ENCODE measurements at regions not wholly inside any gene's neighbourhood (a gene's known extent, or its start where the extent isn't known, plus 50 kb on each side); places are given as distances from the start of the nearest gene placed in this dataset.

DNA sequence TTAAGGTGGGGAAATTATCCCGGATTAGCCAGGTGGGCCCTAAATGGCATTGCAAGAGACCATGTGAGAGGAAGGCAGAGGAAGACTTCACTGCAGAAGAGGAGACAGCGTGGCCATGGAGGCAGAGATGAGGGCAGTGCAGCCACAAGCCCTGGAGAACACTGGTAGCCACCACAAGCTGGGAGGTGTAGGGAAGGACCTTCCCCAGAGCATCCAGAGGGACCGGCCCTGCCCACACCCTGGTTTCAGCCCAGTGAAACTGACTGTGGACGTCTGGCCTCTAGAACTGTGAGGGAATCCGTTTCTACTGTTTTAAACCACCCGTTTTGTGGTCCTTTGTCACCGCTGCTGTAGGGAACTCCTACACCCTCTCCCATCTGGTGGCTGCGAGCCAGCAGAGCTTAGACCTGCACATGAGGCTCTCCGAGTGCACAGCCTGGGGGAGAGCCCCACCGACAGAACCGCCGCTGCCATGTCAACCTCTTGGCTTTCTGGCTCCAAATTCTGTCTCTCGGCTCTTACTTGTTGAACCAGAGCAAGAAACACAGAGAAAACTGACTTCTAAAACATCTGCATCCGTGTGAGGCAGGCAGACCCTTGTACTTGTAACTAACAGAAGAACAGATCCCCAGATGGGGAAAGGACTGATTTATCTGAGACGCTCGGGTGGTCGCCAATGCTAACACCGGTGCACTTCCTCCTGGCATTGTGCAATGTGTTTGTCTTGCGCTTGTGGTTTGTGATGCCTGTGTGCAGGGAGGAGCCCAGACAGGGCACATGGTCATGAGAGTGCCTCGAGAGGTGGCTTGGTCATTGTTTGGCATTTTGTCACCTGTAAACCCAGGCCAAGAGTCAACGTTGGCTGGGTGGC, 90.8 kb upstream of the TMPRSS2 start:
- intact Hi-C loops (cut with DNase I; ENCODE audit: low total_unique reads): no loop called here
- Histone ChIP-seq H3K36me3 (no peaks in the 10 kb centered on the region), H3K4me1 (no peaks in the 10 kb centered on the region), H3K27me3 (no peaks in the 10 kb centered on the region), H3K9me3 (no peaks in the 10 kb centered on the region), H3K4me3 (no peak overlapping the region), H3K27ac (no peak overlapping the region)
- TF ChIP-seq POLR2A (IDR thresholded peaks at IDR 0.05) (no peak), CTCF (IDR thresholded peaks at IDR 0.05) (no peak)
- DNase-seq: no peak

- no peak for DNase-seq
- intact Hi-C loops (cut with DNase I; ENCODE audit: low total_unique reads): no loop called here
- TF ChIP-seq CTCF (IDR thresholded peaks at IDR 0.05) (no peak), POLR2A (IDR thresholded peaks at IDR 0.05) (no peak)
- Histone ChIP-seq H3K9me3 (no peaks in the 10 kb centered on the region), H3K27me3 (no peaks in the 10 kb centered on the region), H3K4me3 (no peak overlapping the region), H3K36me3 (no peaks in the 10 kb centered on the region), H3K27ac (no peak overlapping the region), H3K4me1 (no peaks in the 10 kb centered on the region)
Observed at GRCh38 chr21:41597811-41598231, 89.9 kb upstream of the TMPRSS2 start.

DNA sequence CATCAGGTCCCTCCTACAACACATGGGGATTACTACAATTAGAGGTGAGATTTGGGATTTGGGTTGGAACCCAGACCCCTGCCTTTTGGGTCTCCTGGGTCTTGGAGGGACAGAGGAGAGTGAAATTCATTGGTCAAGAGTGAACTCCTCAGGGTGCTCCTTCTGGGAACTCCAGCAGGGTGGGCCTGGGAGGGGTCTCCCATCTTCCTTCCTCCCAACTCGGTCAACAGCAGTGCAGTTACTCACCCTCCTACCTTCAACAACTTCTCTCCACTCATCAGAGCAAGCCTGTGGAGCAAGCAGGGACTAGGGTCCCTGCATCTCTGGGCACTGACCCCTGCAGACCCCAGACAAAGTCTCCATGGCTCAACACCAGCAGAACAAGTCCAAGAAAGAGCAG, 89.3 kb upstream of the TMPRSS2 start:
- Histone ChIP-seq H3K27ac (no peak overlapping the region), H3K9me3 (no peaks in the 10 kb centered on the region), H3K36me3 (no peaks in the 10 kb centered on the region), H3K4me3 (no peak overlapping the region), H3K27me3 (no peaks in the 10 kb centered on the region), H3K4me1 (no peaks in the 10 kb centered on the region)
- intact Hi-C loops (cut with DNase I; ENCODE audit: low total_unique reads): no loop called here
- no peak for TF ChIP-seq CTCF (IDR thresholded peaks at IDR 0.05)
- no peak for TF ChIP-seq POLR2A (IDR thresholded peaks at IDR 0.05)
- no peak for DNase-seq

DNA sequence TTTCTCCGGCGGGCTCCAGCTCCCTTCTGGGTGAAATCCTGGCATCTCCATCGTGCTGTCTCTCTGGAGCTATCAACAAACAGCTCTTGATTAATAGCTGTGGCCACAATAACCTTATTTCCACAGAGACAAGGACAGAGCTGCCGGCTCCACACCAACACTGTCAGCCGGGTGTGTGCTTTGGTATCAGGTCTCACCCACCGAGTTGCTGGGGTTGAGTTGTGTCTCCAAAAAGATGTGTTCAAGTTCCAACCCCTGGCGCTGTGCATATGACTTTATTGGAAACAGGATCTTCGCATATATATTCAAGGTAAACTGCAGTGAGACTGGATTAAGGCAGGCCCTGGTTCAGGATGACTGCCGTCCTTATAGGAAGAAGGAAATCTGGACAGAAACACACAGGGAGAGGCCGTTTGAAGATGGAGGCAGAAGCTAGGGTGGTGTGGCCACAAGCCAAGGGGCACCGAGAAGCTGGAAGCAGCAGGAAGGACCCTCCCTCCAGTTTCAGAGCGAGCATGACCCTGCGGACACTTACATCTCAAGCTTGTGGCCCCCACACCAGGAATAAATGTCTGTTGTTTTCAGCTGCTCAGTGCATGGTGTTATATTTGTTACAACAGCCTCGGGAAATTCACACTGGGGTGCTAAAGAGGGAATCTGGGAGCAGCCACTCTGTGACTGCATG, 88.4 kb upstream of the TMPRSS2 start:
- Histone ChIP-seq H3K4me1 (no peaks in the 10 kb centered on the region), H3K9me3 (no peaks in the 10 kb centered on the region), H3K4me3 (no peak overlapping the region), H3K36me3 (no peaks in the 10 kb centered on the region), H3K27me3 (no peaks in the 10 kb centered on the region), H3K27ac (no peak overlapping the region)
- DNase-seq: no peak
- no peak for TF ChIP-seq CTCF (IDR thresholded peaks at IDR 0.05)
- TF ChIP-seq POLR2A (IDR thresholded peaks at IDR 0.05): no peak
- intact Hi-C loops (cut with DNase I; ENCODE audit: low total_unique reads): no loop called here

DNA sequence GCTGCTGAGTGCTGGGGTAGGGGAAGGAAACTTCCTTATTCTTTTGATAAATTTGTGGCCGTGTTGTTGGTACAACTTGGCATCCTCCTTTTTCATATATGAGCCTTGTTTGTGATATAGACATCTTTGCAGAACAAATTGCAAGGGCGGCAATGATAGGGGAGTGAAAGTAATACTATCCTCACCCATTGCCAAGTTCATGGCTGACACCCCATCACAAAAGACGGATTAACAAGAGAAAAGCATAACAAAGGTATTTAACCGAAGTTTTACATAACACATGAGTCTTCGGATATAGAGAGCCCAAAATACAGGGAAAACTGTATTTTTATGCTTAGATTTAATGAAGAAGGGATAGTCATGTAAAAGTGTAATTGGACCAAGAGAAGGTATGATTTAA, 86.3 kb upstream of the TMPRSS2 start:
- no peaks in the 10 kb centered on the region for H3K4me1 ChIP-seq
- intact Hi-C loops (cut with DNase I; ENCODE audit: low total_unique reads): no loop called here
- no peaks in the 10 kb centered on the region for H3K27me3 ChIP-seq
- H3K36me3 ChIP-seq: no peaks in the 10 kb centered on the region
- no peak for TF ChIP-seq POLR2A (IDR thresholded peaks at IDR 0.05)
- DNase-seq: no peak
- no peak overlapping the region for H3K27ac ChIP-seq
- no peak overlapping the region for H3K4me3 ChIP-seq
- no peaks in the 10 kb centered on the region for H3K9me3 ChIP-seq

Data from uterus (tissue), 3 donors.